ENCODE measurements at regions not wholly inside any gene's neighbourhood (a gene's known extent, or its start where the extent isn't known, plus 50 kb on each side); places are given as distances from the start of the nearest gene placed in this dataset.

GRCh38 chr2:64367444-64368232 is 86.3 kb upstream of the LGALSL start:
- Histone ChIP-seq H3K4me1 (no peaks in the 10 kb centered on the region), H3K27ac (peak overlapping the region in 1 of 2 donors; percentile 6), H3K9me3 (no peaks in the 10 kb centered on the region), H3K4me3 (no peak overlapping the region), H3K27me3 (no peaks in the 10 kb centered on the region), H3K36me3 (no peaks in the 10 kb centered on the region)
- intact Hi-C loops (cut with DNase I; ENCODE audit: low total_unique reads), result no loop called here
- TF ChIP-seq CTCF (IDR thresholded peaks at IDR 0.05), result no peak
- TF ChIP-seq POLR2AphosphoS5 (IDR thresholded peaks at IDR 0.05), result no peak
- no peak for DNase-seq (ENCODE audit: low spot score in 2 of 2)

GRCh38 chr2:64369706-64370105 is 84.3 kb upstream of the LGALSL start:
- no peak for TF ChIP-seq POLR2AphosphoS5 (IDR thresholded peaks at IDR 0.05)
- Histone ChIP-seq H3K36me3 (no peaks in the 10 kb centered on the region), H3K4me1 (peaks cover 0 to 2% of the 10 kb centered on the region in 2 donors), H3K27me3 (no peaks in the 10 kb centered on the region), H3K9me3 (no peaks in the 10 kb centered on the region), H3K4me3 (no peak overlapping the region), H3K27ac (no peak overlapping the region)
- no peak for DNase-seq (ENCODE audit: low spot score in 2 of 2)
- intact Hi-C loops (cut with DNase I; ENCODE audit: low total_unique reads), result no loop called here

- Histone ChIP-seq H3K27me3 (no peaks in the 10 kb centered on the region), H3K36me3 (no peaks in the 10 kb centered on the region), H3K4me3 (no peak overlapping the region), H3K9me3 (no peaks in the 10 kb centered on the region), H3K27ac (peak overlapping the region; percentile 82 to 83), H3K4me1 (peaks cover 0 to 3% of the 10 kb centered on the region in 2 donors)
- TF ChIP-seq CTCF (IDR thresholded peaks at IDR 0.05) (no peak), POLR2A (IDR thresholded peaks at IDR 0.05) (no peak), POLR2AphosphoS5 (IDR thresholded peaks at IDR 0.05) (no peak)
- peak in 1 of 2 donors; percentile 60 for DNase-seq (ENCODE audit: low spot score in 2 of 2)
- intact Hi-C loops (cut with DNase I; ENCODE audit: low total_unique reads), result no loop called here
Observed at GRCh38 chr2:64371727-64372126, 82.2 kb upstream of the LGALSL start.

GRCh38 chr2:64374686-64375085 is 79.3 kb upstream of the LGALSL start:
- H3K4me3 ChIP-seq, result no peak overlapping the region
- H3K36me3 ChIP-seq, result no peaks in the 10 kb centered on the region
- H3K4me1 ChIP-seq, result peaks cover 0 to 3% of the 10 kb centered on the region in 2 donors
- no peak for DNase-seq (ENCODE audit: low spot score in 2 of 2)
- no peak overlapping the region for H3K27ac ChIP-seq
- H3K9me3 ChIP-seq, result no peaks in the 10 kb centered on the region
- no peaks in the 10 kb centered on the region for H3K27me3 ChIP-seq
- intact Hi-C loops (cut with DNase I; ENCODE audit: low total_unique reads), result no loop called here
- TF ChIP-seq CTCF (IDR thresholded peaks at IDR 0.05), result no peak
- no peak for TF ChIP-seq POLR2AphosphoS5 (IDR thresholded peaks at IDR 0.05)
- no peak for TF ChIP-seq POLR2A (IDR thresholded peaks at IDR 0.05)

- no peak for DNase-seq (ENCODE audit: low spot score in 2 of 2)
- TF ChIP-seq POLR2AphosphoS5 (IDR thresholded peaks at IDR 0.05) (no peak), CTCF (IDR thresholded peaks at IDR 0.05) (no peak), POLR2A (IDR thresholded peaks at IDR 0.05) (no peak)
- H3K27ac ChIP-seq, result no peak overlapping the region
- no peak overlapping the region for H3K4me3 ChIP-seq
- H3K27me3 ChIP-seq, result no peaks in the 10 kb centered on the region
- H3K36me3 ChIP-seq, result no peaks in the 10 kb centered on the region
- no peaks in the 10 kb centered on the region for H3K9me3 ChIP-seq
- intact Hi-C loops (cut with DNase I; ENCODE audit: low total_unique reads), result no loop called here
- H3K4me1 ChIP-seq, result peaks cover 0 to 3% of the 10 kb centered on the region in 2 donors
Observed at GRCh38 chr2:64376926-64377325, 77.0 kb upstream of the LGALSL start.

Measured in breast epithelium (tissue), 4 donors.